B cell (primary cell): ENCODE measurements at regions not wholly inside any gene's neighbourhood (a gene's known extent, or its start where the extent isn't known, plus 50 kb on each side); places are given as distances from the start of the nearest gene placed in this dataset.

Experiments used
- ATAC-seq: fragments of 200-7000 bp; cut with Tn5 transposase; one replicate; pipeline ENCODE4 v1.10.0; 2021; ENCODE audit warnings: low read depth, mild to moderate bottlenecking, moderate number of reproducible peaks, moderate library complexity
- CTCF ChIA-PET: fragments of 350-600 bp; sonication (Branson Sonifier 250); formaldehyde crosslinking; loops from one replicate; lab custom pipeline; 2021; ENCODE audit warnings: antibody characterized with exemption, inconsistent platforms; lab: Charles Lee
- POLR2A ChIA-PET: fragments of 350-600 bp; sonication (Branson Sonifier 250); formaldehyde crosslinking; loops from one replicate; lab custom pipeline; 2021; ENCODE audit warnings: antibody characterized with exemption; lab: Charles Lee
- DNase-seq: peaks from one replicate; pipeline ENCODE4 v3.0.0; 2013
- H2AFZ ChIP-seq: 2 replicates; pipeline ENCODE4 v1.6.1; 2012; ENCODE audit warnings: mild to moderate bottlenecking, low read depth, low read length; ENCODE audit not compliant: insufficient read depth, poor library complexity, severe bottlenecking
- H3K27ac ChIP-seq, 2 donors: 1 replicate in 1 of 2; 2 replicates in 1 of 2; pipeline ENCODE4 v1.5.1; 2012 to 2013; ENCODE audit warnings: low read length in 2 of 2, mild to moderate bottlenecking in 2 of 2, moderate library complexity in 1 of 2
- H3K27me3 ChIP-seq, 4 experiments: fragments of 200-600 bp in 1 of 4; sonication (generic) in 1 of 4; replicated peaks in 1 of 4; 1 replicate in 2 of 4; 2 replicates in 2 of 4; pipeline versions ENCODE4 v1.6.1 to v1.7.0; 2013 to 2016; ENCODE audit warnings: low read length in 3 of 4, mild to moderate bottlenecking in 2 of 4, mixed read lengths in 1 of 4, moderate library complexity in 1 of 4; ENCODE audit not compliant: insufficient read depth in 4 of 4, control insufficient read depth in 3 of 4; ENCODE audit errors: control extremely low read depth in 1 of 4
- H3K36me3 ChIP-seq, 2 experiments: replicated peaks in 1 of 2; 1 replicate in 1 of 2; 2 replicates in 1 of 2; pipeline versions ENCODE4 v1.6.1 to v1.7.1; 2013; ENCODE audit warnings: low read length in 1 of 2; ENCODE audit not compliant: insufficient read depth in 2 of 2, control insufficient read depth in 1 of 2; ENCODE audit errors: control extremely low read depth in 1 of 2, extremely low read depth in 1 of 2
- H3K4me1 ChIP-seq, 2 donors: fragments of 200-600 bp in 1 of 2; sonication (generic) in 1 of 2; 1 replicate in 1 of 2; 2 replicates in 1 of 2; pipeline versions ENCODE4 v1.5.1 to v1.6.1; 2013 to 2017; ENCODE audit warnings: low read length in 2 of 2; ENCODE audit not compliant: control insufficient read depth in 2 of 2, insufficient read depth in 2 of 2
- H3K4me2 ChIP-seq: replicated peaks from 2 replicates; pipeline ENCODE3; 2012; ENCODE audit warnings: mild to moderate bottlenecking, low read depth, low read length; ENCODE audit not compliant: poor library complexity, severe bottlenecking
- H3K4me3 ChIP-seq, 5 experiments: fragments of 200-600 bp in 1 of 5; sonication (generic) in 1 of 5; 1 replicate in 3 of 5; 2 replicates in 2 of 5; pipeline versions ENCODE4 v1.5.1 to v1.7.0; 2011 to 2016; ENCODE audit warnings: low read length in 4 of 5, mild to moderate bottlenecking in 4 of 5, low read depth in 2 of 5, control low read depth in 1 of 5, moderate library complexity in 1 of 5; ENCODE audit not compliant: insufficient read depth in 1 of 5; ENCODE audit errors: control extremely low read depth in 1 of 5, extremely low read depth in 1 of 5
- H3K79me2 ChIP-seq: fragments of 200-600 bp; sonication (generic); one replicate; pipeline ENCODE4 v1.6.0; 2016; ENCODE audit warnings: low read length; ENCODE audit not compliant: control insufficient read depth, insufficient read depth
- H3K9ac ChIP-seq: fragments of 200-600 bp; sonication (generic); 2 replicates; pipeline ENCODE4 v1.6.1; 2017; ENCODE audit warnings: mild to moderate bottlenecking, low read length, moderate library complexity
- H3K9me3 ChIP-seq, 3 donors: one replicate each; pipeline versions ENCODE4 v1.6.1 to v1.7.1; 2013; ENCODE audit warnings: low read length in 2 of 3; ENCODE audit not compliant: control insufficient read depth in 2 of 3, insufficient read depth in 1 of 3; ENCODE audit errors: control extremely low read depth in 1 of 3
- H4K20me1 ChIP-seq: 2 replicates; pipeline ENCODE4 v1.6.0; 2012; ENCODE audit warnings: mild to moderate bottlenecking, low read length; ENCODE audit not compliant: insufficient read depth, control insufficient read depth, poor library complexity, severe bottlenecking
- H3K27ac Mint-ChIP-seq: one replicate; pipeline ENCODE4 v1.8.0; 2021; ENCODE audit warnings: mixed read lengths
- H3K27me3 Mint-ChIP-seq: one replicate; pipeline ENCODE4 v1.8.0; 2021; ENCODE audit warnings: mixed read lengths
- H3K4me1 Mint-ChIP-seq: one replicate; pipeline ENCODE4 v1.8.0; 2021; ENCODE audit warnings: mixed read lengths
- H3K4me3 Mint-ChIP-seq: one replicate; pipeline ENCODE4 v1.8.0; 2021; ENCODE audit warnings: mixed read lengths
- H3K9me3 Mint-ChIP-seq: one replicate; pipeline ENCODE4 v1.8.0; 2022; ENCODE audit warnings: mixed read lengths; ENCODE audit not compliant: insufficient read depth
- EZH2 ChIP-seq: IDR thresholded peaks from 2 replicates; pipeline ENCODE4 v1.6.1; 2012; ENCODE audit warnings: borderline replicate concordance, low read depth, mild to moderate bottlenecking, moderate library complexity, low read length; ENCODE audit not compliant: insufficient read depth, poor library complexity, severe bottlenecking
- WGBS: methylation state at CpG from one replicate; pipeline ENCODE4 v1.1.5; 2013; ENCODE audit warnings: missing lambda C conversion rate; ENCODE audit not compliant: insufficient coverage; 5-methylcytosine and 5-hydroxymethylcytosine counted together
- intact Hi-C: fragments of 100-400 bp; cut with micrococcal nuclease; formaldehyde crosslinking; loops from one replicate; pipeline ENCODE4 v1.10.0; 2022
- TF ChIP-seq, protein P1 (sequence below): fragments of 200-600 bp; IDR thresholded peaks from one replicate; pipeline ENCODE4 v1.8.0; 2022; ENCODE audit warnings: antibody characterized with exemption, mild to moderate bottlenecking

DNA sequence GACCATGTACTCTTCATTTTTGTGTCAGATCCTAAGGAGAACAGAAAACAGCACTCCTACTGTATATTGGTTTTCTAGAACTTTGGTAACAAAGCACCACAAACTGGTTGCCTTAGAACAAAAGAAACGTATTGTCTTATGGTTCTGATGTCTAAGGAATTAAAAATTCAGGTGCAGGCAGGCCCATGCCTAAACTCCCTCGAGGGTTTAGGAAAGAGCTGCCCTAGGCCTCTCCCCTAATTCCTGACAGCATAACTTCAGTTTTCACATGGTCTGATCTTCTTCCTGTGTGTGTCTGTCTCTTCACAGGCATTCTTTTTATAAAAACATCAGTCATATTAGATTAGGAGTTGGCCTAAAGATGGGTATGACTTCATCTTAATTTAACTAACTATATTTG lies 1093.6 kb downstream of the TECRL start:
- Histone ChIP-seq H3K4me3 (no peak overlapping the region), H3K27ac (no peak overlapping the region), H3K36me3 (no peaks in the 10 kb centered on the region), H3K4me2 (no peak overlapping the region), H3K9ac (no peak overlapping the region), H4K20me1 (no peaks in the 10 kb centered on the region), H3K79me2 (no peaks in the 10 kb centered on the region), H3K27me3 (no peaks in the 10 kb centered on the region), H2AFZ (no peak overlapping the region), H3K4me1 (no peaks in the 10 kb centered on the region), H3K9me3 (no peaks in the 10 kb centered on the region)
- TF ChIP-seq EZH2 = no peak
- TF ChIP-seq, protein P1, sequence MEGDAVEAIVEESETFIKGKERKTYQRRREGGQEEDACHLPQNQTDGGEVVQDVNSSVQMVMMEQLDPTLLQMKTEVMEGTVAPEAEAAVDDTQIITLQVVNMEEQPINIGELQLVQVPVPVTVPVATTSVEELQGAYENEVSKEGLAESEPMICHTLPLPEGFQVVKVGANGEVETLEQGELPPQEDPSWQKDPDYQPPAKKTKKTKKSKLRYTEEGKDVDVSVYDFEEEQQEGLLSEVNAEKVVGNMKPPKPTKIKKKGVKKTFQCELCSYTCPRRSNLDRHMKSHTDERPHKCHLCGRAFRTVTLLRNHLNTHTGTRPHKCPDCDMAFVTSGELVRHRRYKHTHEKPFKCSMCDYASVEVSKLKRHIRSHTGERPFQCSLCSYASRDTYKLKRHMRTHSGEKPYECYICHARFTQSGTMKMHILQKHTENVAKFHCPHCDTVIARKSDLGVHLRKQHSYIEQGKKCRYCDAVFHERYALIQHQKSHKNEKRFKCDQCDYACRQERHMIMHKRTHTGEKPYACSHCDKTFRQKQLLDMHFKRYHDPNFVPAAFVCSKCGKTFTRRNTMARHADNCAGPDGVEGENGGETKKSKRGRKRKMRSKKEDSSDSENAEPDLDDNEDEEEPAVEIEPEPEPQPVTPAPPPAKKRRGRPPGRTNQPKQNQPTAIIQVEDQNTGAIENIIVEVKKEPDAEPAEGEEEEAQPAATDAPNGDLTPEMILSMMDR = no peak
- ChIA-PET POLR2A (no interaction called here), CTCF (no interaction called here)
- intact Hi-C loops = no loop called here
- H3K9me3 Mint-ChIP-seq = no peaks in the 10 kb centered on the region
- H3K27me3 Mint-ChIP-seq = no peaks in the 10 kb centered on the region
- no peaks in the 10 kb centered on the region for H3K4me1 Mint-ChIP-seq
- 55% methylated on average over 2 of the region's 2 CpGs for WGBS
- ATAC-seq (no peak), DNase-seq (no peak)
- no peak overlapping the region for H3K4me3 Mint-ChIP-seq
- H3K27ac Mint-ChIP-seq = no peak overlapping the region

DNA sequence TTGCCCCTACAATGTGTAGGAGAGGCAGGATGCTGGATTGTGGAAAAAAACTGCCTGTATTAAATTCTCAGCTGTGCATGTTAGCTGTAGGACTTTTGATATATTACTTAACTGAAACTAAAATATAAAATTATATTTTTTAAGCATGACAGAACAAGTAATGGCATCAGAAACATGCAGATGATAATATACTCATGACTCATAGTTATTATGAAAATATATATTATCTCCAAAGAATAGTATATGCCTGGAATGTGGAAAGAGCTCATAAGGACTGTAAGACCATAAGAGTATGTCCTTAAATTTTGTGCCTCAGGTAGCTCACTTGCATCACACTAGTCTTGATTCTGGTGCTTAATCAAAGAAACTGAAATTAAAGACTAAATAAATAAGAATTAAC lies 1100.6 kb downstream of the TECRL start:
- CTCF ChIA-PET = no interaction called here
- no peaks in the 10 kb centered on the region for H3K27me3 ChIP-seq
- DNase-seq = no peak
- H3K27ac Mint-ChIP-seq = no peak overlapping the region
- H4K20me1 ChIP-seq = no peaks in the 10 kb centered on the region
- H3K4me3 ChIP-seq = no peak overlapping the region
- H3K36me3 ChIP-seq = no peaks in the 10 kb centered on the region
- H3K4me1 ChIP-seq = no peaks in the 10 kb centered on the region
- no peaks in the 10 kb centered on the region for H3K27me3 Mint-ChIP-seq
- TF ChIP-seq, protein P1 = no peak
- TF ChIP-seq EZH2 = no peak
- no peak overlapping the region for H2AFZ ChIP-seq
- no peak overlapping the region for H3K27ac ChIP-seq
- POLR2A ChIA-PET = no interaction called here
- no peaks in the 10 kb centered on the region for H3K4me1 Mint-ChIP-seq
- H3K9ac ChIP-seq = no peak overlapping the region
- no peak for ATAC-seq
- H3K79me2 ChIP-seq = no peaks in the 10 kb centered on the region
- intact Hi-C loops = no loop called here
- no peak overlapping the region for H3K4me2 ChIP-seq
- no peak overlapping the region for H3K4me3 Mint-ChIP-seq
- H3K9me3 Mint-ChIP-seq = no peaks in the 10 kb centered on the region
- H3K9me3 ChIP-seq = no peaks in the 10 kb centered on the region
